Activated naive CD8-positive, alpha-beta T cell treated with anti-CD3 and anti-CD28 coated beads, Interleukin-2, amount 50 U/mL, for 24 hours (primary cell): ENCODE measurements at regions not wholly inside any gene's neighbourhood (a gene's known extent, or its start where the extent isn't known, plus 50 kb on each side); places are given as distances from the start of the nearest gene placed in this dataset.
"Not testable (repeated sequence)": the region's sequence is repeated elsewhere in the genome, so short reads cannot be mapped to it uniquely, and the experiment has no call there.

Experiments
- ATAC-seq: fragments of 150-1000 bp; cut with Tn5 transposase; one replicate; pipeline ENCODE4 v1.10.0; 2021
- DNase-seq: peaks from one replicate; pipeline ENCODE4 v3.0.0; 2021
- H3K27ac Mint-ChIP-seq: one replicate; pipeline ENCODE4 v1.8.0; 2021; ENCODE audit warnings: mild to moderate bottlenecking, mixed read lengths
- H3K27me3 Mint-ChIP-seq: one replicate; pipeline ENCODE4 v1.8.0; 2021; ENCODE audit warnings: mixed read lengths
- H3K36me3 Mint-ChIP-seq: one replicate; pipeline ENCODE4 v1.8.0; 2021; ENCODE audit warnings: low read depth, mixed read lengths
- H3K4me1 Mint-ChIP-seq: one replicate; pipeline ENCODE4 v1.8.0; 2021; ENCODE audit warnings: mixed read lengths
- H3K4me3 Mint-ChIP-seq: one replicate; pipeline ENCODE4 v1.8.0; 2021; ENCODE audit warnings: mild to moderate bottlenecking, moderate library complexity, mixed read lengths
- H3K9me3 Mint-ChIP-seq: one replicate; pipeline ENCODE4 v1.8.0; 2021; ENCODE audit warnings: mixed read lengths

DNA sequence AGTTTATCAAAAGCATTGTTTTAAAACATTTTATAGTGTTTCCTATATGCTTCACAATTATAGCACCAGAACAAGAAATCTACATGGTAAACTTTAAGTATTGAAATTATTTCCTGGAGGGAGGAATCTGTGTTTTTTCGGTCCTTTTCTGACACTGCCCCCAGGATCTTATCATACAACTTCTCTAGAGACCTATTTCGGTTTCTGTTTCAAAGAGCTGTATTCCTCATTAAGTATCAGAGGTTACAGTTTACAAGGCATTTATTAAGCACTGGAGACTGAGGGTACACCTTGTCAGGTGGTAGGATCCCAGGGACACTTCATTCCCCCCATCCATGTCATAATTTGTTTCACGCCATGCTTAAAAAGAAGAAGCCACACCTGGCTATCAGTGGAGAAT, 146.4 kb downstream of the ATP6V0E2 start:
- H3K27ac Mint-ChIP-seq, ATAC-seq, H3K36me3 Mint-ChIP-seq, H3K9me3 Mint-ChIP-seq, H3K27me3 Mint-ChIP-seq, H3K4me3 Mint-ChIP-seq, DNase-seq, H3K4me1 Mint-ChIP-seq: not testable (repeated sequence)

DNA sequence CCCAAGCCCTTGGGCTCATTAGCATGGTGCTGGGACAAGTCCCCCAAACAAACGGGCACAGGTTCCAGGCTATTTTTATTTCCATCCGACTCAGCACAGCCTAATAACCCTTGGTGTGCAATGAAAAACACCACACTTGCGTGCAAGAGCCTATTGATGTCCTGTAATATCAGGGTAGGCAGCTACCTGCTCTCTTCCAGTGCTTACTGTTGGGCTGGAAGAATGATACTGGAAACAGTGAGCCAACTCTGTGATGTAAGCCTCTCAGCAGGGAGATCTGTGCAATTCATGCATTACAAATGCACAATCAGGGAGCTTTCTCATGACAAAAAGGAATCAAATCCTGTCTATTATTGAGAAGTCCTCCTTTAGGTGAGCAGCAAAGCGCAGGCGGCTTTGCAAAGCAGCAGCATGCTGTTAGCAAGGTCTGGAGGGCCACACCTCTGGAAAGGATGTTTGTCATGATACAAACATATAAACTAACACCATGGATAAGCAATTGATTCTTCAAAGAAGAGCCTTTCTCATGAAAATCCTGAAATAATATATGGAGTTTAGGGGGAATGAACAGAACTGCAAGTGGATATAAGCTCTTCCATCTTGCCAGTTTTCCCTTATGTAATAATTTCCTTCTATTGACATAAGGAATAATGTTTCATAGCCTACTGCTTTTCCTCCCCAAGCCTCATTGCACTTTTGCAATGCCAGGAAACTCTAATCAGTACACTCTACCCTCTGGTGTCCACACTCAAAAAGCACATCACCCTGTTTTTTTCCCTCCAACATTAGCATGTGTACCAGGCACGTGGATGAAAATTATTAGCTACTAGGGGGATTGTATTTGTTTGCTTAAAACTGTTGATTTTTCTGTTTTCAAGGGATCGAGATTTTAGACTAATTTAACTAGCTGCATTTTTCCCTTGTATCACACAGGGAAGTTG, 151.1 kb downstream of the ATP6V0E2 start:
- H3K9me3 Mint-ChIP-seq, H3K36me3 Mint-ChIP-seq, DNase-seq, H3K4me3 Mint-ChIP-seq, H3K27ac Mint-ChIP-seq, H3K4me1 Mint-ChIP-seq, H3K27me3 Mint-ChIP-seq, ATAC-seq: not testable (repeated sequence)

DNA sequence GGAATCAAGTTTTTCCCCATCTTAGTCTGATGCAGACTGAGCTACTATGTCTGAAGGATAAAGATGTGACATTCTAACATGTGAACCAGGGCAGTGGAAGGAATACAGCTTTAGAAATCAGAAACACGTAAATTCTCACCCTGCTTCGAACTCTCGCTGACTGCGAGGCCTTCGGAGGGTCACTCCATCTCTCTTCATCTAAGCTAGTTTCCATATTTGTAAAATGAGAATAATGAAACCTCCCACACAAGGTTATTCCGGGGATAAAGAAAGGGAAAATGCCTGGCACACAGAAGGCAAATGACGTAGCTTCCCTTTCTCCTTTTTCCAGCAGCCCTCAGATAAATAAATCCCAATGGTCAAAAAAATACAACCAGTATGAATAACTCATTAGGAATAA, 152.0 kb downstream of the ATP6V0E2 start:
- H3K27ac Mint-ChIP-seq, H3K4me3 Mint-ChIP-seq, H3K9me3 Mint-ChIP-seq: not testable (repeated sequence)

DNA sequence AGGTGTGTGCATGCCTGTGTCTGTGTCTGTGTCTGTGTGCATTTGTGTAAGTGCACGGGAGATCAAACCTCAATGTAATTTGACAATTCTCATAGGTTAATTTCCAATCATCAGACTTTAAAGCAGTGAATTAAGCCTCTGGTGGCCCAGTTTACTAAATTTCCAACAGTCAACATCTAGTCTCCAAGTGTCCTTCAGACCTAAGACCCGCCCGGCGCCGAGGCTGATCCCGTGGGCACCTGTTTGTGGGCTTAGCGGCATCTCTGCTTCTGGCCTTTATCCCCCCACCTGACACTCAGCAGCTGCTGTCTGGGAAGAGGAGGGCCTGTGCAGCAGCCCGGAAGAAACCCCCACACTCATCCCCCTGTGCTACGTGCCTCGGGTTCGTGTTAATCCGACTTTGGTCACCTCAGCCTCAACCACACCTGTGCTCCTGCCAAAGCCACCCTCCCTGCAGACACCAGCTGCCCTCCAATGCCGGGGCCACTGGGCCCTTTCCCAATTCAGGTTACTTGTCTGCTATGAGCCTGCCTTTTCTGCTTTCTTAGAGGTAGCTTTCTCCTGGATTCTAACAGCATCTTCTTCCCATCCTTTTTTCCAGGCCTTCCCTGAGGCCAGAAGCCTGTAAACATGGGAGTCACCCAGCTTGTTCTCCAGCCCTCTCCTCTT, 154.7 kb downstream of the ATP6V0E2 start:
- DNase-seq, H3K27ac Mint-ChIP-seq, H3K4me3 Mint-ChIP-seq, ATAC-seq, H3K9me3 Mint-ChIP-seq, H3K36me3 Mint-ChIP-seq, H3K4me1 Mint-ChIP-seq, H3K27me3 Mint-ChIP-seq: not testable (repeated sequence)

More for the DNA sequence above, 152.0 kb downstream of the ATP6V0E2 start:
- not testable (repeated sequence) for ATAC-seq, DNase-seq, H3K4me1 Mint-ChIP-seq, H3K36me3 Mint-ChIP-seq, H3K27me3 Mint-ChIP-seq

DNA sequence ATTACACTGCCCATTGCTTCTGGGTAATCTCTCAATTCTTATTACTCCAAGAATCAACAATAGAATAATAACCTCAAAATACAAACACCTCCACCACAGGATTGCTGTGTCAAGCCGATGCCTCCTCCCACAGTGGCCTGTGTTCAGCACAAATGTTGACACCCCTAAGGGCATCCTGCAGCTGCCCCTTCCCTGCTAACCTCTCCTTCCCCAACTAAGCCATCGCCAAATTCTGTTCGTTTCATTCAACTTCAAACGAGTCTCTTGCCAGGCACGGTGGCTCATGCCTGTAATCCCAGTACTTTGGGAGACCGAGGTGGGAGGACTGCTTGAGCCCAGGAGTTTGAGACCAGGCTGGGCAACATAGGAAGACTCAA, 155.2 kb downstream of the ATP6V0E2 start:
- H3K27ac Mint-ChIP-seq, ATAC-seq, DNase-seq, H3K36me3 Mint-ChIP-seq, H3K27me3 Mint-ChIP-seq, H3K9me3 Mint-ChIP-seq, H3K4me1 Mint-ChIP-seq, H3K4me3 Mint-ChIP-seq: not testable (repeated sequence)

DNA sequence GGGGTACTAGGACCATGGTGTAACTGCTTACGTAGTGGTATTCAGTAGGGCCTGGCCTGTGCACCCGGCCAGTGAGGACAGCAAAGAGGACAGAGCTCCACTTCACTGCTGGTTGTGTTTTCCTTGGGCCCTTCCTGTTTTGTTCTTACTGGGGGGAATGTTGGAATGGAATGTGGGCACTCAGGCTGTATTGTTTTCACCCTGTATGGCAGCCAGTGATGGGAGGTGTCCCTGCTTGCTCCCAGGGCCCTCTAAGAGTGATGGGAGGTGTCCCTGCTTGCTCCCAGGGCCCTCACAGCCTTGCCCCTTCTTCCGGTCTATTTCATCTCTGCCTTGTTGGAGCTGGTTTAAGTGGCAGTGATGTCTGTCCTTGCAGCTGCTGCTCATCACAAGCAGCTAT, 158.0 kb downstream of the ATP6V0E2 start:
- H3K36me3 Mint-ChIP-seq, H3K4me3 Mint-ChIP-seq, H3K9me3 Mint-ChIP-seq, DNase-seq, H3K27ac Mint-ChIP-seq, ATAC-seq, H3K27me3 Mint-ChIP-seq, H3K4me1 Mint-ChIP-seq: not testable (repeated sequence)

DNA sequence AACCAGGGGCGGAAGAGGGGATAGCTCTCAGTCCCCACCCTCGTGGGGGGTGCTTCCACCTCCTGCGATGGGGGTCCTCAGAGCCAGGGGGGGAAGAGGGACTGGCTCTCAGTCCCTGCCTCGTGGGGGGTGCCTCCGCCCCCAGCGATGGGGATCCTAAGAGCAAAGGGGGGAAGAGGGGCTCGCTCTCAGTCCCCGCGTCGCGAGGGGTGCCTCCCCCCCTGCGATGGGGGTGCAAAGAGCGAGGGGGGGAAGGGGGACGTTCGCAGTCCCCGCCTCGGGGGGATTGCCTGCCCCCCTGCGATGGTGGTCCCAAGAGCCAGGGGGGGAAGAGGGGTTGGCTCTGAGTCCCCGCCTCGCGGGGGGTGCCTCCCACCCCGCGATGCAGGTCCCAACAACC, 159.9 kb downstream of the ATP6V0E2 start:
- not testable (repeated sequence) for ATAC-seq, H3K36me3 Mint-ChIP-seq, H3K27me3 Mint-ChIP-seq

DNA sequence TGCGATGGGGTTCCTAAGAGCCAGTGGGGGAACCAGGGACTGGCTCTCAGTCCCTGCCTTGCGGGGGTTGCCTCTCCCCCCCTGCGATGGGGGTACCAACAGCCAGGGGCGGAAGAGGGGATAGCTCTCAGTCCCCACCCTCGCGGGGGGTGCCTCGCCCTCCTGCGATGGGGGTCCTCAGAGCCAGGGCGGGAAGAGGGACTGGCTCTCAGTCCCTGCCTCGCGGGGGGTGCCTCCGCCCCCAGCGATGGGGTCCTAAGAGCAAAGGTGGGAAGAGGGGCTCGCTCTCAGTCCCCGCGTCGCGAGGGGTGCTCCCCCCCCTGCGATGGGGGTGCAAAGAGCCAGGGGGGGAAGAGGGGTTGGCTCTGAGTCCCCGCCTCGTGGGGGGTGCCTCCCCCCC, 162.0 kb downstream of the ATP6V0E2 start:
- not testable (repeated sequence) for H3K9me3 Mint-ChIP-seq, H3K27ac Mint-ChIP-seq, H3K4me1 Mint-ChIP-seq

More for the DNA sequence above, 159.9 kb downstream of the ATP6V0E2 start:
- H3K4me3 Mint-ChIP-seq, H3K4me1 Mint-ChIP-seq, DNase-seq, H3K9me3 Mint-ChIP-seq, H3K27ac Mint-ChIP-seq: not testable (repeated sequence)

DNA sequence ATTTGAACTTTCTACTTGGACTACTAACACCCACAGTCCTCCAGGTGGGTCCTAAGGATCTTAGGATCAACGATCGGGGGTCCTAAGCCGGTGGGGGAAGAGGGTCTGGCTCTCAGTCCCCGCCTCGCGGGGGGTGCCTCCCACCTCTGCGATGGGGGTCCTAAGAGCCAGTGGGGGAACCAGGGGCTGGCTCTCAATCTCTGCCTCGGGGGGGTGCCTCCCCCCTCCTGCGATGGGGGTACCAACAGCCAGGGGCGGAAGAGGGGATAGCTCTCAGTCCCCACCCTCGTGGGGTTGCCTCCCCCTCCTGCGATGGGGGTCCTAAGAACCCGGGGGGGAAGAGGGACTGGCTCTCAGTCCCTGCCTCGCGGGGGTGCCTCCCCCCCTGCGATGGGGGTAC, 165.3 kb downstream of the ATP6V0E2 start:
- H3K4me3 Mint-ChIP-seq, H3K4me1 Mint-ChIP-seq, H3K27me3 Mint-ChIP-seq, H3K27ac Mint-ChIP-seq, ATAC-seq, DNase-seq, H3K36me3 Mint-ChIP-seq, H3K9me3 Mint-ChIP-seq: not testable (repeated sequence)

More for the DNA sequence above, 162.0 kb downstream of the ATP6V0E2 start:
- not testable (repeated sequence) for H3K27me3 Mint-ChIP-seq, ATAC-seq, H3K4me3 Mint-ChIP-seq, DNase-seq, H3K36me3 Mint-ChIP-seq

DNA sequence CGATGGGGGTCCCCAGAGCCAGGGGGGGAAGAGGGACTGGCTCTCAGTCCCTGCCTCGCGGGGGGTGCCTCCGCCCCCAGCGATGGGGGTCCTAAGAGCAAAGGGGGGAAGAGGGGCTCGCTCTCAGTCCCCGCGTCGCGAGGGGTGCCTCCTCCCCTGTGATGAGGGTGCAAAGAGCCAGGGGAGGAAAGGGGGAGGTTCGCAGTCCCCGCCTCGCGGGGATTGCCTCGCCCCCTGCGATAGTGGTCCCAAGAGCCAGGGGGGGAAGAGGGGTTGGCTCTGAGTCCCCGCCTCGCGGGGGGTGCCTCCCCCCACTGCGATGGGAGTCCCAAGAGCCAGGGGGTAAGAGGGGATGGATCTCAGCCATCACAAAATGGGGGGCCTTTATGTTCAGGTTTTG, 168.5 kb downstream of the ATP6V0E2 start:
- H3K27ac Mint-ChIP-seq, H3K4me3 Mint-ChIP-seq, H3K9me3 Mint-ChIP-seq, DNase-seq, ATAC-seq, H3K36me3 Mint-ChIP-seq, H3K4me1 Mint-ChIP-seq: not testable (repeated sequence)
- peaks cover 21% of the 10 kb centered on the region for H3K27me3 Mint-ChIP-seq

DNA sequence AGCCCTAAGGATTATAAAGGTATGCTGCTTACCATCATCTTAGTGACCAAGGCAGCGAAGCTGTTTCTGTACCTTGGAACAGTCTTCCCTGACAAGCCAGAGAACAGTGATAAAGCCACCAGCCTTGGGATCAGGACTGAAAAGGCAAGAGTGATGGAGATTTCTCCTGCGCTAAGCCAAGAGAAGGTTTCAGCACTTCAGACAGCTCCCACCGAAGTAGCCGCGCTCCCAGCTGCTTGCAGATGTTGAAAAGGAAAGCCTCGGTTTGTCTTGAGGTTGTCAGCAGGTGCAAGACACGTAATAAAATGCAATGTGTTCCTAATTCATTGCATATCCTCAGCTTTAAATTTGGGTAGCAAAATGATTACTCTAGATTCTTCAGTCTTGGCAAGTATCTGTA, 171.0 kb downstream of the ATP6V0E2 start:
- not testable (repeated sequence) for H3K4me3 Mint-ChIP-seq, H3K36me3 Mint-ChIP-seq, H3K27ac Mint-ChIP-seq, ATAC-seq, H3K9me3 Mint-ChIP-seq, H3K4me1 Mint-ChIP-seq
- DNase-seq: peak; percentile 18
- peaks cover 31% of the 10 kb centered on the region for H3K27me3 Mint-ChIP-seq

DNA sequence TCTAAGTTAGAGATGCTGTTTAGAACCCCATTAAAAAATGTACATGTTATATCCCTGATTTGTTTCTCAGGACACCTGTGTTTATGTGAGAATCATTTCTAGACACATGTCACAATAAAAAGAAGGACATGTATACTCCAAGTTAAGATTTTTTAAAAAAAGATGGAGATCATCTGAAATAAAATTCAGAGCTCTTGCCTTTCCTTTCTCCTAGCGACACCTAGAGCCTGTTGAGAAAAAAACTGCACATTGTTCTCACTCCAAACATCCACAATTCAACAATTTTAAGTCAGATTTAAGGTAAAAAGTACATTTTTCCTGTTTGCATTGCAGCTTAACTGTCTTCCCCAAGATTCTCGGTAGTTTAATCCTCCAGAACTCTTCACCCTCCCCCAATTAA, 171.8 kb downstream of the ATP6V0E2 start:
- H3K4me1 Mint-ChIP-seq, H3K9me3 Mint-ChIP-seq, H3K27ac Mint-ChIP-seq, H3K4me3 Mint-ChIP-seq, DNase-seq, ATAC-seq, H3K36me3 Mint-ChIP-seq: not testable (repeated sequence)
- H3K27me3 Mint-ChIP-seq: peaks cover 35% of the 10 kb centered on the region

DNA sequence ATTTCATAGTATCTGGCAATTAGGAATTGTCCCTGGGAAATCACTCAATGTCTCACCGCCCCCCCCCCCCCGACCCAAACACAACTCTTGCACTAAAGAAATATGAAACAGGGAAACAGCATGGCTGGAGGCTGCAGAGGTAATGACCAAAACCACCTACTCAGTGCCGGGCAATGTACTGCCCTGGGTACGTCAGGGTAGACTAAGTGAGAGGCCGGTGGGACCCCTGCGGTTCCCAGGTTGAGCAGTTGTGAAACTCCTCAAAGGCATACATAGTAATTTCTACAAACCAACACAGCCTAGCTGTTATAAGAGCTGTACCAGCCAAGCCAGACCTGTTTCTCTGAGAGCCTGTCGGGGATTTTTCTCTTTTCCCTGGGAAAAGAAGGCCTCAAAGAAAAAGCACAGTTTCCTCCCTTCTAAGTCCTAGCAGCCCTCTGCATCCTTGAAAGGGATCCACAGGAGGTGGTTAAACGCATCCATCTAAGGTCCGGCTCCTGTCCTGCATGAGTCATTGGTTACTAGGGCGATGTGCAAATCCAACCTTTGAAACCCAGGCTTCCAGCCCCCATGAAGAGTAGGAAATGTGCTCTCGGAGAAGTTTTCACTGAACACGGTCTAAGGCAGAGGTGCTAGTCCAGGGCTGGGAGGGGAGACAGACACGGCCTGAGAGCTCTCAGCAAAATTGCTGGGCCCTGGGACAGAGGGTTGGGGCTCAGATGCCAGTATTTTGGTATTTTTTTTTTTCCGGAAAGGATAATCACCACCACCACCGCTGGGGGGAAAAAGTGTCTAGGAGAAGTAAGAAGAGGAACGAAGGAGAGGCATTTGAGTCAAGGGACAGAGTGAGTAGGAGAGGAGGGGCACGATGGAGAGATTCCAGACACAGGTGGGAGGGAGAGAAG, 172.8 kb downstream of the ATP6V0E2 start:
- H3K4me1 Mint-ChIP-seq, ATAC-seq, H3K27ac Mint-ChIP-seq, H3K36me3 Mint-ChIP-seq, H3K9me3 Mint-ChIP-seq, DNase-seq: not testable (repeated sequence)
- peak overlapping the region; percentile 51 for H3K4me3 Mint-ChIP-seq
- peaks cover 35% of the 10 kb centered on the region for H3K27me3 Mint-ChIP-seq

DNA sequence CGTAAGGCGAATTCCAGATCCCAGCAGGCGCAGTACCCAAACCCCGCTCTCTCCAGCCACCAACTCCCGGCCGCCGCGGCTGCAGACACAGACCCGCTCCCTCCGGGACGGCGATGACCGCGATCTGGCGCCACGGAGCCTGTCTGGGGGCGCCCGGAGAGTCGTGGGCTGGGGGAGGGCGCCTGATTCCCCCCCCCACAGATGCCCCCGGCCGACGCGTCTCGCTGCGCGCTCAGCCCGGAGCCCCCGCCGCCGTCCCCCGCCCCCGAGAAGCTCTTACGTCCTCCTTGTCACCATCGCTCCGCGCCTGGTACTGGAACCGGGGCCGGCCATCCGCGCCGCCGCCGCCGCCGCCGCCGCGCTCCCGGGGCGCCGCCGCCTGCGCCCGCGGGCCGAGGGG, 173.6 kb downstream of the ATP6V0E2 start:
- not testable (repeated sequence) for ATAC-seq, H3K27ac Mint-ChIP-seq, H3K4me1 Mint-ChIP-seq, H3K9me3 Mint-ChIP-seq, H3K36me3 Mint-ChIP-seq
- Mint-ChIP-seq H3K27me3 (peaks cover 35% of the 10 kb centered on the region), H3K4me3 (peak overlapping the region; percentile 51)
- DNase-seq: peak; percentile 23
